ENCODE measurements at regions not wholly inside any gene's neighbourhood (a gene's known extent, or its start where the extent isn't known, plus 50 kb on each side); places are given as distances from the start of the nearest gene placed in this dataset.

- H3K4me3 Mint-ChIP-seq, result no peak overlapping the region
- no peaks in the 10 kb centered on the region for H4K20me1 ChIP-seq (replicated peaks; ENCODE audit: insufficient read depth)
- peaks cover 2% of the 10 kb centered on the region; the same call in 2 of the 3 replicates for H3K4me1 Mint-ChIP-seq
- H3K27ac ChIP-seq (ENCODE audit: low read depth), result no peak overlapping the region
- H3K9me2 ChIP-seq (ENCODE audit: insufficient read depth), result 0 out of 2 replicates have a peak, but pooled peaks cover 5% of the 10 kb centered on the region
- no peak for DNase-seq (ENCODE audit: low spot score)
- no peak for ATAC-seq
- no peaks in the 10 kb centered on the region for H3K36me3 ChIP-seq (ENCODE audit: insufficient read depth)
- no peak overlapping the region for H2AFZ ChIP-seq
- H3K79me2 ChIP-seq (replicated peaks; ENCODE audit: insufficient read depth), result no peaks in the 10 kb centered on the region
- H3K9me3 Mint-ChIP-seq, result no peaks in the 10 kb centered on the region
- no peaks in the 10 kb centered on the region for H3K27me3 ChIP-seq (ENCODE audit: insufficient read depth)
- no peak overlapping the region for H3K27ac Mint-ChIP-seq
- no peak overlapping the region for H3K4me2 ChIP-seq
- H3K4me1 ChIP-seq (ENCODE audit: insufficient read depth), result no peaks in the 10 kb centered on the region
- H3F3A ChIP-seq (replicated peaks; ENCODE audit: low read depth), result no peaks in the 10 kb centered on the region
- no peaks in the 10 kb centered on the region for H3K36me3 Mint-ChIP-seq (ENCODE audit: low read depth)
- no peak for TF ChIP-seq ZNF114 (CRISPR knock-in tag; IDR thresholded peaks at IDR 0.05)
- TF ChIP-seq CTCF (conservative IDR thresholded peaks at IDR 0.05; ENCODE audit: low read depth in 2 of 2), result no peak
- TF ChIP-seq CREB1 (CRISPR knock-in tag; IDR thresholded peaks at IDR 0.05; ENCODE audit: low read depth), result no peak
- no peak overlapping the region for H3K4me3 ChIP-seq
- peaks cover 6% of the 10 kb centered on the region for H3K27me3 Mint-ChIP-seq (ENCODE audit: insufficient read depth, low read depth, poor library complexity)
These were observed 187.6 kb upstream of the CDYL start for GRCh38 chr6:4588581-4588980.

GRCh38 chr6:4588163-4588562 is 188.0 kb upstream of the CDYL start:
- TF ChIP-seq ETS1 (IDR thresholded peaks at IDR 0.05), result no peak
- no peak for TF ChIP-seq REST (IDR thresholded peaks at IDR 0.05; ENCODE audit: unreplicated experiment)
- no peak for TF ChIP-seq CTCF (conservative IDR thresholded peaks at IDR 0.05; ENCODE audit: low read depth in 2 of 2)
- no peak for TF ChIP-seq EZH2phosphoT487 (IDR thresholded peaks at IDR 0.05; ENCODE audit: unreplicated experiment)
- no peak for TF ChIP-seq POLR2AphosphoS5 (IDR thresholded peaks at IDR 0.05; ENCODE audit: low read depth)
- TF ChIP-seq CREB1 (CRISPR knock-in tag; IDR thresholded peaks at IDR 0.05; ENCODE audit: low read depth), result no peak
- TF ChIP-seq NANOG (IDR thresholded peaks at IDR 0.05; ENCODE audit: borderline replicate concordance), result no peak
- no peak for TF ChIP-seq JUNB (IDR thresholded peaks at IDR 0.05; ENCODE audit: unreplicated experiment)
- no peak for TF ChIP-seq STAT1 (IDR thresholded peaks at IDR 0.05; ENCODE audit: unreplicated experiment)
- ATAC-seq, result no peak
- Histone ChIP-seq H2AFZ (no peak overlapping the region), H3K79me2 (replicated peaks; ENCODE audit: insufficient read depth) (no peaks in the 10 kb centered on the region), H3F3A (replicated peaks; ENCODE audit: low read depth) (no peaks in the 10 kb centered on the region), H3K4me2 (no peak overlapping the region), H3K9me2 (ENCODE audit: insufficient read depth) (0 out of 2 replicates have a peak, but pooled peaks cover 5% of the 10 kb centered on the region), H3K27me3 (ENCODE audit: insufficient read depth) (no peaks in the 10 kb centered on the region), H4K20me1 (replicated peaks; ENCODE audit: insufficient read depth) (no peaks in the 10 kb centered on the region), H3K27ac (ENCODE audit: low read depth) (no peak overlapping the region), H3K4me3 (no peak overlapping the region), H3K36me3 (ENCODE audit: insufficient read depth) (no peaks in the 10 kb centered on the region), H3K4me1 (ENCODE audit: insufficient read depth) (no peaks in the 10 kb centered on the region)
- H3K9me3 Mint-ChIP-seq, result no peaks in the 10 kb centered on the region
- peaks cover 6% of the 10 kb centered on the region for H3K27me3 Mint-ChIP-seq (ENCODE audit: insufficient read depth, low read depth, poor library complexity)
- no peak overlapping the region for H3K27ac Mint-ChIP-seq
- H3K4me1 Mint-ChIP-seq, result peaks cover 2% of the 10 kb centered on the region; the same call in 2 of the 3 replicates
- no peaks in the 10 kb centered on the region for H3K36me3 Mint-ChIP-seq (ENCODE audit: low read depth)
- no peak overlapping the region for H3K4me3 Mint-ChIP-seq
- no peak for DNase-seq (ENCODE audit: low spot score)

Measured in GM23338 (cell line).